ENCODE measurements at regions not wholly inside any gene's neighbourhood (a gene's known extent, or its start where the extent isn't known, plus 50 kb on each side); places are given as distances from the start of the nearest gene placed in this dataset.

- ATAC-seq: no peak
- Histone ChIP-seq H3K27me3 (ENCODE audit: control insufficient read depth in 2 of 2, insufficient read depth in 2 of 2, low read length in 2 of 2) (peaks cover 5 to 67% of the 10 kb centered on the region in 2 experiments; a peak in 3 of 5 replicates), H3K9me3 (replicated peaks; ENCODE audit: control insufficient read depth, insufficient read depth, low read depth, low read length) (no peaks in the 10 kb centered on the region), H3K9me1 (ENCODE audit: control insufficient read depth, insufficient read depth, low read length) (no peaks in the 10 kb centered on the region), H3K27ac (ENCODE audit: extremely low read depth, low read depth, low read length) (no peak overlapping the region), H3K9ac (ENCODE audit: insufficient read depth in 1 of 2, low read depth in 2 of 2, low read length in 2 of 2) (no peak overlapping the region), H2AFZ (ENCODE audit: low read depth, low read length) (no peak overlapping the region), H3K4me3 (no peak overlapping the region), H3K4me1 (replicated peaks in 1 of 2; ENCODE audit: control insufficient read depth in 2 of 2, insufficient read depth in 2 of 2, low read length in 2 of 2) (no peaks in the 10 kb centered on the region), H4K20me1 (replicated peaks; ENCODE audit: control insufficient read depth, insufficient read depth, low read length) (0 out of 2 replicates have a peak, but pooled peaks cover 6% of the 10 kb centered on the region), H3K4me2 (ENCODE audit: insufficient read depth, low read length) (no peak overlapping the region), H3K79me2 (ENCODE audit: control insufficient read depth, insufficient read depth, low read length) (no peaks in the 10 kb centered on the region), H3K36me3 (ENCODE audit: control insufficient read depth, insufficient read depth, low read length) (no peaks in the 10 kb centered on the region)
- FAIRE-seq: no peak
- TF ChIP-seq TFE3 (CRISPR knock-in tag; IDR thresholded peaks at IDR 0.05): no peak
- TF ChIP-seq, protein P1, sequence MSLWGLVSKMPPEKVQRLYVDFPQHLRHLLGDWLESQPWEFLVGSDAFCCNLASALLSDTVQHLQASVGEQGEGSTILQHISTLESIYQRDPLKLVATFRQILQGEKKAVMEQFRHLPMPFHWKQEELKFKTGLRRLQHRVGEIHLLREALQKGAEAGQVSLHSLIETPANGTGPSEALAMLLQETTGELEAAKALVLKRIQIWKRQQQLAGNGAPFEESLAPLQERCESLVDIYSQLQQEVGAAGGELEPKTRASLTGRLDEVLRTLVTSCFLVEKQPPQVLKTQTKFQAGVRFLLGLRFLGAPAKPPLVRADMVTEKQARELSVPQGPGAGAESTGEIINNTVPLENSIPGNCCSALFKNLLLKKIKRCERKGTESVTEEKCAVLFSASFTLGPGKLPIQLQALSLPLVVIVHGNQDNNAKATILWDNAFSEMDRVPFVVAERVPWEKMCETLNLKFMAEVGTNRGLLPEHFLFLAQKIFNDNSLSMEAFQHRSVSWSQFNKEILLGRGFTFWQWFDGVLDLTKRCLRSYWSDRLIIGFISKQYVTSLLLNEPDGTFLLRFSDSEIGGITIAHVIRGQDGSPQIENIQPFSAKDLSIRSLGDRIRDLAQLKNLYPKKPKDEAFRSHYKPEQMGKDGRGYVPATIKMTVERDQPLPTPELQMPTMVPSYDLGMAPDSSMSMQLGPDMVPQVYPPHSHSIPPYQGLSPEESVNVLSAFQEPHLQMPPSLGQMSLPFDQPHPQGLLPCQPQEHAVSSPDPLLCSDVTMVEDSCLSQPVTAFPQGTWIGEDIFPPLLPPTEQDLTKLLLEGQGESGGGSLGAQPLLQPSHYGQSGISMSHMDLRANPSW (CRISPR knock-in tag; IDR thresholded peaks at IDR 0.05): no peak
- POLR2A ChIA-PET: no interaction called here
- in situ Hi-C loops (cut with MboI) (no loop called here), intact Hi-C loops (cut with micrococcal nuclease) (no loop called here)
- no TSS peak for BruUV-seq (replicated peaks)
- 0% methylated on average over 12 of the region's 13 CpGs for WGBS (ENCODE audit: insufficient coverage, low coverage, missing lambda C conversion rate)
- CTCF ChIA-PET (ENCODE audit: low intra/inter-chr PET ratio): no interaction called here
- no peak for DNase-seq (ENCODE audit: extremely low read depth in 1 of 4, low spot score in 3 of 4)
Measured at GRCh38 chr2:129906139-129906860, 73.2 kb upstream of the RAB6C start.
